HG02571 (cell line): ENCODE measurements at regions not wholly inside any gene's neighbourhood (a gene's known extent, or its start where the extent isn't known, plus 50 kb on each side); places are given as distances from the start of the nearest gene placed in this dataset.

Experiments
- ATAC-seq: cut with Tn5 transposase; IDR thresholded peaks from one replicate; pipeline ENCODE4 v1.9.1; 2021; ENCODE audit warnings: mild to moderate bottlenecking, moderate library complexity; ENCODE audit not compliant: unreplicated experiment

DNA sequence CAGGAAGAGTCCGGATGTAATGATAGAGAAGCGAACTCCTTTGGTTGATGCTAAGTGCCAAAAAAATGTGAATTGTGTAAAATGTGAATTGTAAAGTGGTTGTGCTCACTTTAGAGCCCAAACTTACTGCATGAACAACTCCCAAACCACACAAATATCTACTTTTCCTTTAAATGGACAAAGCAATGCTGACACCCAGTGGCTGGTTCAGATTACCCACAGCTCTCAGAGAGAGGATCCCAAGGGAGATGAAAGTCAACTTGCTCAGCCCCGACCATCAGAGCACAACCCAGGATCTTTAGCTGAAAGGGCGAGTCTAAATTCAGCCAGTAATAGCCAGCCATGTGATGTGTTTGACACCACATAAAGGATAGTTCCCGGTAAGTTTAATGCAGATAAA lies 133.7 kb downstream of the NMUR2 start:
- no peak for ATAC-seq

GRCh38 chr5:152270096-152270495 lies 135.0 kb downstream of the NMUR2 start:
- no peak for ATAC-seq

DNA sequence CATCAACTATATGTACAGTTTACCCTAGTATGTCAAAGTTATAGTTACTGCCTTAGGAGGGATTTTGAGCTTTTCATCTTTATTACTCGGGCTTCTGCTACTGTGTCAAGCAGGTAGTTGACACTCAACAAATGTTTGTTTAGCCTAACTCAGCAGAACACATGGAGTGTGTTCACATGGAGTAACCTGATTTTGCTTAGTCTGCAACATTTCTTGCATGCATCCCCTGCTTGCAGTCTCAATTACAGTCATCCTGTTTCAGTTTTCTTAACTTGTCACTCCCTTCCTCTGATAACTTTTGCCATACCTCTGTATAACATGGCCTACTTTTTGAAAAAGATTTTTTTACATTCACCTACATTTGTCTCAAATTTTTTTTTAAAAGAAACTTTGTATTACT lies 135.5 kb downstream of the NMUR2 start:
- ATAC-seq = no peak

- ATAC-seq = no peak
Observed at GRCh38 chr5:152264645-152265254, 140.3 kb downstream of the NMUR2 start.

DNA sequence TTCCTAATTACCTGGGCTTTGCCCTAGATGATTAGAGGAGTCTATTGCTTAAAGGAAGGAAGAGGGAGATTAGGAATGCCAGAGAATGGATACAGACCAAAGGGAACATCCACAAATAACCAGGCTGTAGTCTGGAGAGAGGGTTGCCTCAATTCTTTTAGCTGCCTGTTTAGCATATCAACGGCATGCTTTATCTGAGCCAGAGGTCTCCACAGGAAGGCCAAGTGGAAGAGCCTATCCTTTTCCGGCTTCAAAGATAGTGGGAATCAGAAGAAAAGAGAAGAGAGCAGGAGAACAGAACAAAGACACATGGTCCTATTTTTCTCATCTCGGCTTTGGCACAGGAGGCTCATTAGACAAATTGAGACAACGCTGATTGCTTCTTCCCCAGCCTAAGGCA lies 142.4 kb downstream of the NMUR2 start:
- ATAC-seq = no peak

- ATAC-seq = no peak
Observed at GRCh38 chr5:152260940-152261339, 144.1 kb downstream of the NMUR2 start.

DNA sequence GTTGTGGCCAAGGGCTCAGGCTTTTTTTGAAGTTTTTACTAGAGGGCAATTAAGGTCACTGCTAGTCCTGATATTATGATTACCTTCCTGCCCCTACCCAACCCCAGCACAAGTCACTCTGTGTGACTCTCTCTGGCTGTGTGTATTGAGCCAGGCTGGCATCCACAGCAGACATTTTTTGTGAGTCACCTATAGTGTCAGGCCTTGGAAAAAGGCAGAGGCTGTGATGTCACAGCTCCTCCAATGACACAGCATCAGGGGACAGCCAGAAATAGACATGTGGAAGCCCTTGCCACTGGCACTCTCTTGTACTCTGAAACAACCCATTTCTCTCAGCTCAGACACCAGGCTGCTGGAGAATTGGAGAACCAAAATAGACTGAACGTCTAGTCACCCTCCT lies 145.4 kb downstream of the NMUR2 start:
- ATAC-seq = no peak

- ATAC-seq = no peak
Observed at GRCh38 chr5:152256580-152256979, 148.5 kb downstream of the NMUR2 start.

DNA sequence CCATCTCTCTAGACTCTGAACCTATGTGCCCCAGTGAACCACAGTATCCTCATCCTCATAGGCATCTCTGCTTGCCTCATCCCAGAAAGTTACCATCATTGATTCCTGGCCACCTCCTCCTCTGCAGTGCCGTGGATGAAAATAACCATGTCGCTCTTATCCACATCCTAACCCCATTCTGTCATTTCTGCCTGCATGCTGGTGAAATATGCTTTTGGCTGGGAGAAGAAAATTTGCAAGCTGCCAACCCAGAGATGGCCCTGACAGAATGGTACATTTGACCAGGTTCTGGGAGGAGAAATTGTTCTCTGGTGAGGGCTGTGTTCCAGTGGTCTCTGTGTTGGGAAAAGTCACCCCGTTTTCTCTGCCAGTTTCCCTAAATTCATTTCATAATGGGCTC lies 149.7 kb downstream of the NMUR2 start:
- ATAC-seq = no peak

DNA sequence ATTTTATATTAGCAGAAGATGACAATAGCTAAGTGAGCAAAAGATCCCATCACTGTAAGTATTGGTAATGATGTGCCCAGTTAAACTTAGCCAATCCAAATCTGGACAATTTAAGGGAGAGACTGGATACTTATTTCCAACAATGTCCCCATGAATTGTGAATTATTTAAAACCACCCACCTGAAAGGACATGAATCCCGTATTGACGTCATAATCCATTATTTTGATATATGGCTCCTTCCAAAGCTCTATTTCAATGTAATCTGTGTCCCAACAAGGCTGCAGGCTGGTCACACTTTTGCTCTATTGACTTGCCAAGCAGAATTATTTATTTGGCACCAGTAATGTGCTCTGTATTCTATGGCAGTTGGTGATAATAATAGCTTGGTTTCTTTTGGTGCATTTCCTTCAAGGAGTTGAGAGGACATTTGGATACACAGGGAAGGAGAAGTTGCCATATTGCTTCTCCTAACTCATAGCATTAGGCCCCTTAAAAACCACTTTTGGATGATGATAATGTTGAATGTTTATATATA lies 157.2 kb downstream of the NMUR2 start:
- no peak for ATAC-seq

- no peak for ATAC-seq
Observed at GRCh38 chr5:152246401-152246800, 158.7 kb downstream of the NMUR2 start.

DNA sequence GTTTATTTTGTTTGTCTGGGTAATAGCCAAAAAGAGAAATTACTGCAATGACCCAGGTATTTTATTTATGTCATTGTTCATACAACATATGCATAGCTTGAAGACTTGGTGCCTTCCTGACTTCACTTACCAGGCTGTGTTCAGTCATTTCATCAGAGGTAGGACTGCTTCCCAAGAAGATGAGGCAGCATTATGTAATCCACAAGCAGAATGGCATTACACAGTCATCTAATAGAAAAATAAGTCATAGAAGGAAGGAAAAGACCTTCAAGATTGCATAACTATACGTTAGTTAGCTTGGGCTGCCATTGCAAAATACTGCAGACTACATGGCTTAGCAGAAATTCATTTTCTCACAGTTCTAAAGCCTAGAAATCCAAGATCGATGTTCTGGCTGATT lies 167.5 kb downstream of the NMUR2 start:
- ATAC-seq = no peak

DNA sequence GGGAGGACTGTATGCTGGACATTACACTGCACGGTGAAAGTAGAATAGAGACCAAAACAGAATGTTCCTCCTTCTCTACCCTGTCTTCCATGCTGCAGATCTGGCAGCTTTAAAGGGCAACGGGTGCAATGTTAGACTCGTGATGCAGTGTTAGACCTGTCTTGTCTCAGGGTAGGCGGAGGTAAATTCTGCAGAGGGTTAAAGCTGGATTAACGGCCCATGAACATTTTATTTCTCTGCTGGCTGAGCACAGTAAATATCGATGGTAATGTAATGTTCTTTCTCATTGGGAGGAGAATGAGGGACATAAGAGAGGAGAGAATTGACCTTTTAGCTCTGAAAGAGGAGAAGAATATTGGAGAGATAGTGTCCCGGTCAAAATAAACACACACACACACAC lies 178.9 kb downstream of the NMUR2 start:
- ATAC-seq = no peak

DNA sequence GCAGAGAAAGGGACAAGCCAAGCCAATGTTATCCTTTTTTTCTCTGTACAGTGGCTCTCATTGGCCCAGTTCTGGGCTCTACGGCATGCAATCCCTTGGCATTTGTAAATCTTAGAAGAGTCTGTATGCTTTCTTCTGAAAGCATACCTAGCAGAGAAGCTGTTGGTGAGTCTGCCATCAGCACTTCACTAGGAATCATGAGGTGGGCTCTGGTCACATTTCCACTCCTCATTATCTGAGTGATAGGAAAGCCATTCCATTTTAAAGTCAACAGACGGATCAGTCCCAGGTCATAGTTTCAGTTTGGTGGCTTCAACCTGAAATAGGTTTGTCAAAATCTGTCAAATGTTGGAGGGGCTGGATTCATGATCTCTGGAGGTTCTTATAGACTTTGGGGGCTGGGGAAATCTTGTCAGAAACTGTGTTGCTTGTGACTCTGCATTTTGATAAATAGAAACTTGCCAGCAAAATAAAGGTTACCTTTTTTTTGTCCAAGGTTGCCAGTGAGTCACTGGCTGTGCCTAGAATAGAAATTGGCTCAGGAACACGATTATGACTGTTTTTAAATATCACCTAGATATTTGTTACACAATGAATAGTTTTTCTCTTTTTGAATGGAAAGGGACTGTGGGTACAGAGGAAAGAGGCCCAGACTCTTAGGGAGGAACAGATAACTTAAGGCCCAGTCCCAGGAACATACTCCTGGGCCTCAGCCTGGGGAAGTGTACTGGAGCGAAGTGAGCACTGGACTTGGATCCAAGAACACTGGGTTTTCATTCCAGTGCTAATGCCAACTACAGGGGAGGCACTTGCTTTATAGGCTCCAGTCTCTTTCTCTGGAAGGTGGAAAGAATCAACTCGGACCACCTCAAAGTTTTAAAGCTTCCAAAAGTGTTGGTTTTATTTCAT lies 183.1 kb downstream of the NMUR2 start:
- ATAC-seq = no peak

DNA sequence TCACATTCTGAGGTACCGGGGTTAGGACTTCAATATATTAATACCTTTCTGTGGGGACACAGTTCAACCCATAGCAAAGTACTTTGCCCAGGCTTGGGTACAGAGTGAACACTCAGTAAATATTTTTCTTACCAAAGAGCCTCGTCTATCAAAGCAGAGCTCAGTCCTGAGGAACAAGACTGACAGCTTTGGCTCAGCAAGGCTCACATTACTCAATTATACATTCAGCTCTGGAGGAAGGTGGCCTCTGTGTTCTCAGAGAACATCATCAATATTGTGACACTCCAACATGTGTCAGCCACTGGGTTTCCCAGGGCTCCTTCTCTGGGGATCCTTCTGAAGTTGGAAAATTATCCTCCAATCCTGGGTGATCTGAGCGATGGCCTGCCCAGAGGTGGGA lies 186.4 kb downstream of the NMUR2 start:
- ATAC-seq = no peak

DNA sequence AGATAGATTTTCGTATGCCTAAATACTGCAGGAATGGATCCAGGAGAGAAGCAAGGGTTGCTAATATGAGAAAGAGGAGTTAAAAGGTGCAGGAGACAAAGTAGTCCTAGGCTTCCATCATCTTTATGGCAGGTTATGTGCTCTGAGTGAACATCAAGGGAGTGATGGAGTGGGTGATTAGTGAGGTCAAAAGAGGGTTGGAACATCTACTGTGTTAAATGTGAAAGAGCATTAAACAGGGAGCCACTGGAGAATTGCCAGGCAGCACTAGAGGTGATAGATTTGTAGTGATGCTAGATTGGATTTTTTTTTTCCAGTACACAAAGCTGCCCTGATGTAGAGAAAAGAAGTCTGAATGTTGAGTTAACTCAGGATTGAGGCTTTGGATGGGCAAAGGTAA lies 199.3 kb downstream of the NMUR2 start:
- ATAC-seq = no peak

- no peak for ATAC-seq
Observed at GRCh38 chr5:152202321-152202720, 202.8 kb downstream of the NMUR2 start.

DNA sequence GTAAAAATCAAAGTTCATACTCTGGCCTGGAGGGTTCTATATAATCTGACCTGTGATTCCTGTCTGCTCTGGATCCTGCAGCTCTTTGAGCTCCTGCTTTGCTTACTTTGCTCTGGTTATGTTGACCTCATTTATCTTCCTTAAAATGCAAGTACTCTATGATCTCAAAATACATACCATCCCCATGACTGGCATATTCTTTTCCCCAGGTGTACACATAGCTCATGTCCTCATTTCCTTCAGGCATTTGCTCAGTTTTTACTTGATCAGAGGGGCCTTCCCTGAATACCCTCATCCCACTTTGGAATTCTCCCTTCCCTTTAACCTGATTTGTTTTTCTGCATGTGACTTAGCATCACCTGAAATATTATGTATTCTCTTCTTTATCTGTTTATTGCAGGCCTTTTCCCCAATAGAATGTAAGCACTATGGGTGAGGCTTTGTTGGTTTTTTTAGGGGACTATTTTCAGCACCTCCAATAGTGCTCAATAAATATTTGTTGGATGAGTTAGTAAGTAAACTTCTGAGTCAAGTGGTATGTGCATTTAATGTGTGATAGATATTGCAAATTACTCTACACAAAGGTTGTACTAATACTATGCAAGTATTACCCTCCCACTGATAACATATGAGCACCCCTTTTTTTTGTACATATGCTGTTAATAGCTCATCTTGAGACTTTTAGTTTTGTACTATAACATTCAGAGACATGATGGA lies 211.5 kb downstream of the NMUR2 start:
- ATAC-seq = no peak

GRCh38 chr5:152188251-152188650 lies 216.8 kb downstream of the NMUR2 start:
- ATAC-seq = no peak

DNA sequence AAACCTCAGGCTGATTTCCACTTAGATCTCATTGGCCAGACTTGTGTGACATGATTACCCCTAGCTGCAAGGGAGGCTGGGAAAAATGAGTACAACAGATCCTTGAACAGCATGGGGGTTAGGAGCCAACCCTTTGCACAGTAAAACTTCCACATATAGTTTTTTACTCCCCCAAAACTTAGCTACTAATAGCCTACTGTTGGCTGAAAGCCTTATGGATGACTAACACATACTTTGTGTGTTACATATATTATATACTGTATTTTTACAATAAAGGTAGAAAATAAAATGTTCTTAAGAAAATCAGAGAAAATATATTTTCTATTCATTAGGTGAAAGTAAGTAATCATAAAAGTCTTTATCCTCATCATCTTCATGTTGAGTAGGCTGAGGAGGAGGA lies 217.4 kb downstream of the NMUR2 start:
- no peak for ATAC-seq

DNA sequence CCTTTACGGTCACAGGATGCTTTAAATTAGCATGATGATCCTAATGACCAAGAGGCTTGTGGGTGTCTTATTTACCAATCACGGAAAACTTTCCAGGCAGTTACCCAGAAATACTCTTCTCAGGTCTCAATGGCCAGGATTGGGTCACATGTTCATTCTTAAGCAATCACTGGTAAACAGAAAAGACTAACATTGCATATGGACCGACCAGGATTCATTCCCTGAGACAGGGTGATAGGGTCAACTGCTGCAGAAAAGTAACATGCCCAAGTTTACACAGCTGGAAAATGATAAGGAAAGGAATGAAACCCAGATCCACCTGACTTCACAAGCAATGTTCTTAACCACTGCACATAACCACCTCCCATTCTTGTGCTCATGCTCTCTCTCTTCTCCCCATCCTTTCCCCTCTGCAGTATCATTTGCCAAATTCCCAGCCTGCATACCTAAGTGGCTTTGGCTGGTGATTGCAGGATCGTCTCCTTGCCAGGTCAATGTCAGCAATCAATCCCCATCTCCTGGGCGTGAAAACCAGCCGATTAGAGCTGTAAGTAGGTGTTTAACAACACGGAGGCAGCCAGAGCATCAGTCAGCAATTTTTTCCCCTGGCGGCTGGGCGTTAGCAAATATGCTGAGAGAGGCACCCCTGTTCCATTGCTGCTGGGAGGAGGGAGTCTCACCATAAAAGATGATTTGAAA lies 219.4 kb downstream of the NMUR2 start:
- no peak for ATAC-seq
